ENCODE measurements at regions not wholly inside any gene's neighbourhood (a gene's known extent, or its start where the extent isn't known, plus 50 kb on each side); places are given as distances from the start of the nearest gene placed in this dataset.

DNA sequence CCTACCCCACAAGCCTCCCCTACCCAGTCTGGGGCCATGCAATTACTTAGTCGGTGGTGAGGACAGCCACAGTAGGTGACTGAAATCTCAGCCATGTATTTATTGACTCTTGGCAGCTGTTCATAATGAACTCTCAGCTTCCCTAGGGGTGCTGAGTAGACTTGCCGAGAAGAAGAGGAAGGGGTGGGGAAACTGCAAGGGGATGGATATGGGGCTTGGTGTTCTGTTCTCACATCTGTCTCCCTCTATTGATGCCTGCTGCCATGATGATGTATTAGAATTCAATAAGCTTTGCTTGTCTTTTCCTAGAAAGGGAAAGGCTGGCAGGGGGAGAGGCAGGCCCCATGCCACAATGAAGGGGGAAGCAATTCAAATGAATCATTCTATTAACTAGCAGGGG lies 112.9 kb downstream of the GP2 start:
- no peak for TF ChIP-seq POLR2A (IDR thresholded peaks at IDR 0.05; ENCODE audit: low read depth)
- TF ChIP-seq, protein P1, sequence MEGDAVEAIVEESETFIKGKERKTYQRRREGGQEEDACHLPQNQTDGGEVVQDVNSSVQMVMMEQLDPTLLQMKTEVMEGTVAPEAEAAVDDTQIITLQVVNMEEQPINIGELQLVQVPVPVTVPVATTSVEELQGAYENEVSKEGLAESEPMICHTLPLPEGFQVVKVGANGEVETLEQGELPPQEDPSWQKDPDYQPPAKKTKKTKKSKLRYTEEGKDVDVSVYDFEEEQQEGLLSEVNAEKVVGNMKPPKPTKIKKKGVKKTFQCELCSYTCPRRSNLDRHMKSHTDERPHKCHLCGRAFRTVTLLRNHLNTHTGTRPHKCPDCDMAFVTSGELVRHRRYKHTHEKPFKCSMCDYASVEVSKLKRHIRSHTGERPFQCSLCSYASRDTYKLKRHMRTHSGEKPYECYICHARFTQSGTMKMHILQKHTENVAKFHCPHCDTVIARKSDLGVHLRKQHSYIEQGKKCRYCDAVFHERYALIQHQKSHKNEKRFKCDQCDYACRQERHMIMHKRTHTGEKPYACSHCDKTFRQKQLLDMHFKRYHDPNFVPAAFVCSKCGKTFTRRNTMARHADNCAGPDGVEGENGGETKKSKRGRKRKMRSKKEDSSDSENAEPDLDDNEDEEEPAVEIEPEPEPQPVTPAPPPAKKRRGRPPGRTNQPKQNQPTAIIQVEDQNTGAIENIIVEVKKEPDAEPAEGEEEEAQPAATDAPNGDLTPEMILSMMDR (IDR thresholded peaks at IDR 0.05): no peak
- no peak for TF ChIP-seq POLR2AphosphoS5 (IDR thresholded peaks at IDR 0.05)
- no peak for TF ChIP-seq EP300 (IDR thresholded peaks at IDR 0.05)
